Left colon (tissue), 2 donors: ENCODE measurements at regions not wholly inside any gene's neighbourhood (a gene's known extent, or its start where the extent isn't known, plus 50 kb on each side); places are given as distances from the start of the nearest gene placed in this dataset.
"Not testable (repeated sequence)": the region's sequence is repeated elsewhere in the genome, so short reads cannot be mapped to it uniquely, and the experiment has no call there.

Experiments used
- ATAC-seq: fragments of 200-7000 bp; cut with Tn5 transposase; one replicate; pipeline ENCODE4 v1.9.1; 2020; ENCODE audit warnings: mild to moderate bottlenecking, moderate library complexity
- DNase-seq, 2 donors: peaks; one replicate each; pipeline ENCODE4 v3.0.0-alpha.2; 2020
- intact Hi-C, 2 donors: fragments of 100-400 bp; cut with DNase I in 1 of 2; cut with micrococcal nuclease in 1 of 2; formaldehyde crosslinking; loops; one replicate each; pipeline versions ENCODE4 v1.11.2 to v1.14.0; 2022; cut with DNase I, micrococcal nuclease
- donor health status: DM: no; HTN: no; CAD: no.
- donor health status: DM: yes; HTN: yes; CAD: no.

GRCh38 chr9:110115826-110116542 is 92.0 kb downstream of the C9orf152 start:
- ATAC-seq (no peak), DNase-seq (no peak)
- intact Hi-C loops, result no loop called here

- intact Hi-C loops, result no loop called here
- no peak for DNase-seq
- no peak for ATAC-seq
These were observed 91.4 kb downstream of the C9orf152 start for GRCh38 chr9:110116543-110116885.

- ATAC-seq (no peak), DNase-seq (no peak)
- intact Hi-C loops, result no loop called here
These were observed 86.8 kb downstream of the C9orf152 start for GRCh38 chr9:110121170-110121569.

- intact Hi-C loops, result no loop called here
- ATAC-seq (no peak), DNase-seq (no peak)
These were observed 84.4 kb downstream of the C9orf152 start for GRCh38 chr9:110123341-110124095.

- DNase-seq (no peak), ATAC-seq (no peak)
- intact Hi-C loops, result no loop called here
These were observed 83.5 kb downstream of the C9orf152 start for GRCh38 chr9:110124439-110124838.

- peak; percentile 90 to 95 for DNase-seq
- intact Hi-C loops, result no loop called here
These were observed 82.7 kb downstream of the C9orf152 start for GRCh38 chr9:110125207-110125751.

GRCh38 chr9:110125763-110126351 is 82.1 kb downstream of the C9orf152 start:
- ATAC-seq (no peak), DNase-seq (no peak)
- intact Hi-C loops, result no loop called here

More at GRCh38 chr9:110125207-110125751, 82.7 kb downstream of the C9orf152 start:
- ATAC-seq, result peak; percentile 98

GRCh38 chr9:110126499-110126941 is 81.4 kb downstream of the C9orf152 start:
- DNase-seq, result no peak
- intact Hi-C loops, result no loop called here
- no peak for ATAC-seq

GRCh38 chr9:110126986-110127864 is 80.7 kb downstream of the C9orf152 start:
- ATAC-seq (no peak), DNase-seq (peak; percentile 43 to 51)
- intact Hi-C loops, result no loop called here

- intact Hi-C loops, result no loop called here
- ATAC-seq (no peak), DNase-seq (no peak)
These were observed 79.2 kb downstream of the C9orf152 start for GRCh38 chr9:110128664-110129329.

- intact Hi-C loops, result no loop called here
- no peak for ATAC-seq
These were observed 78.5 kb downstream of the C9orf152 start for GRCh38 chr9:110129425-110129824.

GRCh38 chr9:110130211-110130610 is 77.7 kb downstream of the C9orf152 start:
- ATAC-seq (no peak), DNase-seq (no peak)
- intact Hi-C loops, result no loop called here

More at GRCh38 chr9:110129425-110129824, 78.5 kb downstream of the C9orf152 start:
- DNase-seq, result no peak

GRCh38 chr9:110130791-110131416 is 77.1 kb downstream of the C9orf152 start:
- DNase-seq (no peak), ATAC-seq (no peak)

GRCh38 chr9:110131499-110131898 is 76.5 kb downstream of the C9orf152 start:
- ATAC-seq (no peak), DNase-seq (no peak)
- intact Hi-C loops, result no loop called here

More at GRCh38 chr9:110130791-110131416, 77.1 kb downstream of the C9orf152 start:
- intact Hi-C loops, result no loop called here

GRCh38 chr9:110132531-110132930 is 75.4 kb downstream of the C9orf152 start:
- ATAC-seq, intact Hi-C loops, DNase-seq: not testable (repeated sequence)

GRCh38 chr9:110133059-110133458 is 74.9 kb downstream of the C9orf152 start:
- intact Hi-C loops, result no loop called here
- DNase-seq (no peak), ATAC-seq (no peak)

GRCh38 chr9:110133608-110134210 is 74.2 kb downstream of the C9orf152 start:
- ATAC-seq, result no peak
- DNase-seq, result no peak
- intact Hi-C loops, result no loop called here
